ENCODE measurements at regions not wholly inside any gene's neighbourhood (a gene's known extent, or its start where the extent isn't known, plus 50 kb on each side); places are given as distances from the start of the nearest gene placed in this dataset.

DNA sequence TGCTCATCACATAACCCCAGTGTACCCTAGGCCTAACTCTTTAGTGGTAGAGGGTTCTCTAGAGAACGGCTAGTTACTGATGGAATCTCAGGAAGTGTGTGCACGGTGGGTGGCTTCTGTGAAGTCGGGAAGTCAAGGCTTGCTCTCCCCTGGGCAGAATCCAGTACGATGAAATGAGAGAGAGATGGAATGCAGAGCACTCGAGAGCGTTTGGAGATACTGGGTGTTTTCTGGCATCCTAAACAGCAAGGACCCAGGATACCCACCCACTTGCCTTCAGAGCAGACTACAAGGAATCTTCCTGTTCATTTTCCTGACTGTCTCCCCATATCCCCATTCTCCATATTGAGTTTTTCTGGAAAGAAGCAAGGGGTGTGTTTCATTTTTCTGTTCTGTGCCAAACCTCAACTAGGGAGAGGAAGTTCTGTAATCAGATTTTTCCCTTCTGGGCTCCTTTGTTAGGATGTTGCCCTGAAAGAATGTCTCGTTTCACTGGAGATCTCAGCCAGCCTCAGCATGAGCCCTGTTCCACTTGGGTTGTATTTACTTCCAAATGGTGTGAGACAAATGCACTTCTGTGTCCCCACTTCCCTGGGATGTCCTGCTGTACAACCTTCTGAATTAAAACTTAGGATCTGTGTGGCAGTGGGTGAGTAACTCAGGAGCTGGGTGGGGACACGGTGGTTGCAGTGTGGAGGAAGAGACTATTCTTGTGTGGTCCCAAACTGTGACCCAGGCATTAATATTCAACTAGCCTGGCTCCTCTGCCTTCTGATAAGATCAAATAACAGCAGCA is 108.9 kb upstream of the SPRY4 start:
- DNase-seq (ENCODE audit: low read depth): no peak

DNA sequence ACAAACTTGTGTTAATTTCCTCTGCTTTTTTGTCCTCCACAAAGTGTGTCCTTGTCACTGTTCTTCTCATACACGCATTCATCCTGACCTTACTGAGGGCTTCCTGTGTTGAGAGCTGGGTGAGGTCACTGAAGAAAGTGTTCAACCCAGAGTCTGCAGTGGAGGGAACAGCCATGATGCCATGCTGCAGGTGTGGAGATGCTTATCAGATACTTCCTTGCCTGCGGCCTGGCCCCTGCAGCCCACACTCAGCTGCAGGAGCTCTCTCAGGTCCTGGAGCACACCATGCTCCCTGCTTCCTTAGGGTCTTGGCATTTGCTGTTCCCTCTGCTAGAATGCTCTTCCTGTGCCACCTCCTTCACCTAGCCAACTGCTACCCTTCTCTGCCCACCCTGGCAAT is 108.1 kb upstream of the SPRY4 start:
- peak; percentile 14 for DNase-seq (ENCODE audit: low read depth)

DNA sequence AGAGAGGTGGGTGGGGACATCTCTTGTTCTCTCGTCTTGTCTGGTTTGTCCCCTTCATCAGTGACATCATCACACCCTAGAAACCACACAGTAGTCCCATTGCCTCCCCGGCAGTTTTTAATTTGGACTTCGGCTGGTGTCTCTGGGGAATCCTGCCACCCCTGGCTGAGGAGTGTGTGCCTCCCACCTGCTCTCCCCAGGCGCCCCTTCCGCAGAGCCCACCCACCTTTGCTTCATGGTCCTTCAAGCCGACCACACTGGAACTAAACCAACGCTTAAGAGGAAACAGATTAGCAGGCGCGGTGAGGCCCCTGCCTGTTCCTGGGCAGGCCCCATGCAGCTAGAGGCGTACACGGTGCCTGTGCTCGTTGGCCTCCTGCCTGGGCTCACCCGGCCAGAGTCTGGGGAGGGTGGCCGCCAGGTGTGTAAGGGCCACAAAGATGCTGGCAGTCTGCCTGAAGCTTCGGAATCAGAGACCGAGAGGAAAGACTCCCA is 107.6 kb upstream of the SPRY4 start:
- no peak for DNase-seq (ENCODE audit: low read depth)

DNA sequence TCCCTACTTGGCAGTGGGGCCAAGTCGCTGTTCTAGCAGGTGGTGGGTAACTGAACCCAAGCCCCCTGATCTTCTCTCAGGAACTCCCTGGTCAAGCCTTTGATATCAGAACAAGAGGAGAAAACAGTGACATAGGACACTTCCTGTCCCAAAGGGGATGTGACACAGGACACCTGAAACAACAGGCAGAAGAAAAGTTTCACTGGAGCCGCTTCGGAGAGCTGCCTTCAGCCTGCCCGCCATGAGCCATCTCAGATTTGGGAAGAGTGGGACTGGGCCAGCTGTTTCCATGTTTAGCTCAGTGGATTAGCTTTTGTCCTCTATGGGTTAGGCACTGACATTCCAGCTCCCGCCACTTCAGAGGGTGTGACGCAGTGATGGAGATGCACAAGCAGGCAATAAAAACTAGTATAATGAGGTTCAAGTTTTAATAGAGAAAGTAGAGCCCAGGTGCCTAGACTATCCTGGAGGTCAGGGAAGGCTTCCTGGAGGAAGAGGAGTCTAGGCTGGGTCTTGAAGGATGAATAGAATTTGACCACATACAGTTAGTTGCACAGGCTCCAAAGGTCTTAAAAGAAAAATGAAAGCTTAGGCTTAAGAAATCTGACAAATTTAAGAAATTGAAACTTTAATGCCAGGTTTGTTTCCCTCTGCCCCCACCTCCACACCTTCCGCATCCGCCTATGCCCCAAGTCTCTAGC is 104.1 kb upstream of the SPRY4 start:
- DNase-seq (ENCODE audit: low read depth): no peak

DNA sequence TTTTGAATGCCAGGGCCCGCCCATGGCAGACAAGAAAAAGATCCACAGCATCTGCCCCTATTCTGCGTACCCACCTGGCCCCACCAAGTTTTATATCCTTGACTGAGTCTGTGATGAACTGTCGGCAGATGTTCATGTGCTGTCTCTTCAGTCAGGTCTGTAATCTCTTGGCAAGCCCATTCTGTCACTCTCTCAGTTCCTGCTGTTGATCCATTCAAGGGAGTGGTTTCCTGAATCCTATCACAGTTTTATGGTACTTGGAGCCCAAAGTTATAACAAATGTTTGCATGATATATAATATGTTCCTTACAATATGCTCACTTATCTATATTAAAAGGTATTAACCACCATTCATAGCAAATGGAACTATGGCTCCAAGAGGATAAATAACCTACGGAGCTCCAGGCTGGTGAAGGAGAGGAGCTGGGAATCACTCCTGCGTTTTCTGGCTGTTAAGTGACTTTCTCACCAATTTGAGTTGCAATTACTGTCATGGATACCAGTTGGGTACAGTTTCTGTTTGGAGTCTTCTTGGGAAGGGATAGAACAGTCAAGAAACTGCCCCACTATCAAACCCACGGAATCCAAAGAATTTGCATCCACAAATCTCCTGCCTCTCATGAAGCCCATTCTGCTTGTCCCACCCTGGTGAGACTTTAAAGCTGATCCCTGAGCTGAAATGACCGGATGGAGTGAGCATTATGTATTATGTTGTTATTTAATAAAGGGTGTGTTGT is 103.4 kb upstream of the SPRY4 start:
- no peak for DNase-seq (ENCODE audit: low read depth)

DNA sequence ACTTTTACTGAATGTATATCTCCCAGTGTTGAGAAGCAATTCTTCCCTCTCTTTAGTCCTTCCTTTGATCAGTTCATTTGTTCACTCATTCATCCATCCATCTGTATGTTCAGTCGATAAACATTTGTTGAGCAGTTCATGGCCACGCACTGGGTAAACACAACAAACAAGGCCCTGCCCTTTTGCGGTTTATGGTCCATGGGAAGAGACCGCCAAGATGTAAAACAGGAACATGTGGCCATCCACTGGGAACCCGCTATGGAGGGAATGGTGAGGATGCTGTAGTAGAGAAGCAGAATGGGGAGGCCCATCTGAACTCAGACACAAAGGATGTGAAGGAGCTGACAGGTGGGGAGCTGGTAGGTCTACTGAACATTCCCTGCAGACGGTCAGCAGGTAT is 102.7 kb upstream of the SPRY4 start:
- no peak for DNase-seq (ENCODE audit: low read depth)

DNA sequence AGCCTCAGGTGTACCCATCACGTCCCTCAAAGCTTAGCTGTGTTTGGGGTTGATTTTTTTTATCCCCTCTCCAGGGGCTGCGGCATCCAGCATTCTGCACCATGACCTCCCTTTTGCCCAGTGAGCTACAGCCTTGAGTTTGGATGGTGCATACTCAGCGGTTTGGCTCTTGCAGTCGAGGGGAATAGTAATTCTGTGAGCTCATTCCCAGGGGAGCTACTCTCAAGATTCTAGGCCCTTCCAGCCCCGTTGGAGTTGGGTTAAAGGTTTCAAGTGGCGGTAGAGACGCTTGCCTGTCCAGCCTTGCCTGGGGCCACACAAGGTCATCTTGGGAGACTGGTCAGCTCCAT is 102.2 kb upstream of the SPRY4 start:
- no peak for DNase-seq (ENCODE audit: low read depth)

DNA sequence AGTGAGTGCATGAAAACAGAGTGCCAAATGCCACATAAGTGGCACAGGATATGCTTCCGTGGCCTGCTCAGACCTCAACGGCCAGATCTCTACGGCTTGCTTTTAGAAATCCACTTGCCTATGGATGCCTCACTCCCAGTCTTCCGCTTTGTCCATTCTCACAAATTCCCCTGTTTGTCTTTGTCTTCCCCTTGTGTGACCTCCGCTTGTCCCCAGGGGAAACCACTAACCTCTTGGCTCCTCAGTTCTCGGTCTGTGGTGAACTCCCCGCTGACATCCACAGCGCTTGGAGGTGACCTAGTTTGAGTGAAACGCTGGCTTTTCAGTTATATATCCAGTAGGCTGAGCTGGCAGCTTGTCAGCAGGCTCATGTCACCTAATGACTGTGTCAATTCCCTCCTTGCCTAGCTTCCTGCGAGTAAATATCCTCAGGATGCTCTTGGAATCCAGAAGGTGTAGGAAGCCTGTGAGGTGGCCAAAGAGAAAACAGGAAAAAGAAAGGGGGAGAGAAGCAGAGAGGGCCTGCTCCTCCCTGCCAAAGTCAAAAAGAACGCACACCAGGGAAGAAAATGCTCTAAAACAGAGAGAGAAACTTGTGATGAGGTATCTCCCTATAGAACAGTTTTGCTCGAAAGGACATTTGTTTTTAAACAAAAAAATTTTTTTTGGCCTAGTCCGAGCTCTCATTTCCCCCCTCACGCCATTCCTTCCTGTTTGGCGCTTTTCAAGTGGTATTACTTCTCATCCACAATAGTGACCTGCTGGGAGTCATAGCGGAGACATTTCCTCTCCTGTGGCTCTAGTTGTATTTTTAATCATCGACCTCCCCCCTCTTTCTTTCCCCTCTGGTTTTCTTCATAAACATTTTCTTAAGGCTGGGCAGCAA is 101.6 kb upstream of the SPRY4 start:
- DNase-seq (ENCODE audit: low read depth): no peak

DNA sequence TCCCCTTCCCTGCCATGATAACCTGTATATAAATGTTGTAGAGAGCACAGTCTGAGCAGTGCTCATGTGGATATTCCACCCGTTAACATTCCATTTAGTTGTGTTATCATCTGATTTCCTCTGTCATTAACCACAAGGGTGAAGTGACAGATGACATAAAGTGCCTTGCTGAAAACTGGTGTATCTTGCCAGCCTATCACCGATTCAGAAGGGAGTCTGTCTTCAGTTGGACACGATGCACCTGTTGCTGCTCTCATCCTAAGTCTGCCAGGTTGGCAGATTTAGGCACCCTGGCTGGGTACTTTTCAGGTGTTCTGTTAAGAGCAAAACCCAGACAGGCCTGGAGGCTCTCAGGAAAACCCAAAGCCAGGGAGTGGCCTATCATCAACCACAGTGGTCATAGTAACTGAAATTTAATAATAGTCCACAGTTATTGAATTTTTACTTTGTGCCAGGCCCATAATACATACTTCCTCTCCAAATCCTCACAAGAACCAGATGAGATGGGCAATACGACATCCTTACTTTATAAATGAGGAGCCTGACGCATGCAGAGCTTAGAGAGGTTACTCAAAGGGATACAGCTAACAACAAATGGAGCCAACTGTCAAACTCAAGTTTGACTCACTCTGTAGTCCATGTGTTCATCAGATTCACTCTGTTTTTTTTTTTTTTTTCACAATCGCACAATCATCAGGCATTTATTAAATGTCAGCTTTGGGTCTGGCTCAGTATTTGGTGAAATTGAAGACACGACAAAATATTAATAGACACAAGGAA is 100.7 kb upstream of the SPRY4 start:
- DNase-seq (ENCODE audit: low read depth): no peak

DNA sequence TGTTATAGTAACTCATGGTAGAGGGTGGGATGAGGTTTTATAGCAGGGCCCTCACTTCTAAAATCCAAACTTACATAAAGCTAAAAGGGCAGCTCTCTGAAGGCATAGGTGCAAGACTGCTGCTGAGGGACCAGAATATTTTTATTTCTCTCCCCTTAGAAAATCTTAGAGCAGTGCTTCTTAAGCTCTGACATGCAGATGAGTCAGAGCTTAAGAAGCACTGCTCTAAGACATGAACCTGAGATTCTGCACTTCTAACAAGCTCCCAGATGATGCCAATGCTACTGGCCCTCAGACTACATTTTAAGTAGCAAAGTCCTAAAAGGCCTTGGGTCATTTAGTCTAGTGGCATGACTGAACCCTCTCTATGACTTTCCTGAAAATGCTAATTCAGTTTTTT is 97.6 kb upstream of the SPRY4 start:
- no peak for DNase-seq (ENCODE audit: low read depth)

DNA sequence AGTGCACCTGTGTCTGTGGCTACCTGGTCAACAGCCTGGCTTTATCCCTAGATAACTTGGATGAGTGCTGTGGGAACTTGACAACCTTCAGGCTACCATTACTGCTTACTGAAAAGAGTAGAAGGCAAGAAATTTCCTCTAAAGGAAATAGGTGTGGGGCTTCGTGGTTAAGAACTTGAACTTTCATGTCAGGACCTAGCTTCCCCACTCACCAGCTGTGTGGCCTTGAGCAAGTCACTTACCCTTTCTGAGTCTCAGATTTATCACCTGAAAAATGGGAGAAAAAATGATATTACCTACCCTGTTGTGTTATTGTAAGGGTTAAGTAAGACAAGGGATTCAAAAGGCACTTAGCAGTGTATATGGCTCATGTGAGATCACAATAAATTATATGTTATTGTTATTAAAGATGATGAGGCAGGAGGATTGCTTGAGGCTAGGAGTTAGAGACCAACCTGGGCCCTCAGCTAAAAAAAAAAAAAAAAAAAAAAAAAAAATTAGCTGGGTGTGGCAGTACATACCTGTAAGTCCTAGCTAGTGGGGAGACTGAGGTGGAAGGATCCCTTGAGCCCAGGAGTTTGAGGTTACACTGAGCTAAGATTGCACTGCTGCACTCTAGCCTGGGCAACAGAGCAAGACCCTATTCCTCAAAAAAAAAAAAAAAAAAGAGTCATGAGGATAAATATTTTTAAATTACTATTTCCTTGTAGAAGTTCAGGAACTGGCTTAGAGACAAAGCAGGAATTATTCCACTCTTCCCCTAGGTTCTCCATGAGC is 97.0 kb upstream of the SPRY4 start:
- no peak for DNase-seq (ENCODE audit: low read depth)

DNA sequence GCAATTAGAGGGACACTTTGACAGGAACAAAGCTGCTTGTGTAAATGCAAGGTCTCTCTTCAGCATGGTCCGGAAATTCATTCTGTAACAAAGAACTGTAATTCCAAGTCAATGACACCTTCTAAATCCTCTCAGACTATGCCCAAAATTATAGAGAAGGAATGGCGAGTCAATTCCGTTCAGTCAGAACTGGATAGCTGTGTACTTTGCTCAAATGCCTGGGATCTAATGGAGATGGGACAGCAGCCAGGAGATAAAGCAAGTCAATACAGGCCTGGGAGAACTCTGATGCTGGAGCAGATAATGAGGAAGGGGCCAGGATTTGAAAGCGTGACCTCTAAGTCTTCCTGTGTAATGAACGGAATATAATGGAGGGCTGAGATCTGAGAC is 96.4 kb upstream of the SPRY4 start:
- DNase-seq (ENCODE audit: low read depth): no peak

DNA sequence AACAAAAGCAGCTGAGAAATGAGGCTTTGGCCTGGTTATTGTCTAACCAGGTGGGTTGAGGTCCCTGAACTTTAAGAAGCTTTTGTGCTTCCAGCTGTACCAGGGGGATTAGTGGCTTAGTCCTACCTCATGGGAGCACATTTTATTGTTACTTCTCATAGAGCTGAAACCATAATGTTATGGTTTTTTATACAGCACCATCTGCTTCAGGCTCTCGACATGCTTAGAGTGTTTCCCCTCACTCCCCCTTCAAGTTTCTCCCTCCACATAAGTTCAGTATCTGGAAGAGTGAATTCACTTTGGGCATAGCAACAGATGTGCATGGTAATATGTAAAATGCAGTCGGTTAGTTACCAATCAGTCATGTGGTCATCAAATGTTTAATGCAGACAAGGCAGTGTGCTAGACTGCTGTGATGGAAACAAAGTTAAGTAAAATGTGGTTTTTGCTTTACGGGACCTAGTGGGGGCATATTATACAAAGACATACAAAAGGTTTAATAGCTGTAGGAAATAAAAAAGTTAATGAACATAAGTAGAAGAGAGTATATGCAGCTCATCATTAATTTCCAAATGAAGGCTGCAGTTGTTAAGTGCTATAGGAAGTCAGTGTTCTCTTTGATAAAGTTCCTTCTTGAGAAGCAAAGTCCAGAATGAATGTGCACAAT is 95.9 kb upstream of the SPRY4 start:
- no peak for DNase-seq (ENCODE audit: low read depth)

DNA sequence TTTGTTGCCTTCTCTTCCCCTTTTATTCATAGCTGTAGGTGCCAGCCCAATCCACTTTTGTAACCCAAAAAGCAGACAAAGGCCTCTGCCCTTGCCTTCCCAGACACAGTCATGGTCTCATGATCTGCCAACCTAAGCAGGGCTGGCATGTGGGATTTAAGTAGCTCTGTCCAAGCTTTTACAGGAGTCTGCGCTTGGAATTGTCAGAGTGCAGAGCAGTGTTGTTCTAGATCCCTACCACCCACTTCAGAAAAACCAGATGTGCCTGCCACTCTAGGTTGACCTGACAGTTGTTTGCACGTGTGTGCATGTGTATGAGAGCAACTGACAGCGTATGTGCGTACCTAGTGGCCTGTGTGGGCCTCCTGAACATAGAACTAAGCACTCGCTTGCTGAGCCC is 87.8 kb upstream of the SPRY4 start:
- no peak for DNase-seq (ENCODE audit: low read depth)

DNA sequence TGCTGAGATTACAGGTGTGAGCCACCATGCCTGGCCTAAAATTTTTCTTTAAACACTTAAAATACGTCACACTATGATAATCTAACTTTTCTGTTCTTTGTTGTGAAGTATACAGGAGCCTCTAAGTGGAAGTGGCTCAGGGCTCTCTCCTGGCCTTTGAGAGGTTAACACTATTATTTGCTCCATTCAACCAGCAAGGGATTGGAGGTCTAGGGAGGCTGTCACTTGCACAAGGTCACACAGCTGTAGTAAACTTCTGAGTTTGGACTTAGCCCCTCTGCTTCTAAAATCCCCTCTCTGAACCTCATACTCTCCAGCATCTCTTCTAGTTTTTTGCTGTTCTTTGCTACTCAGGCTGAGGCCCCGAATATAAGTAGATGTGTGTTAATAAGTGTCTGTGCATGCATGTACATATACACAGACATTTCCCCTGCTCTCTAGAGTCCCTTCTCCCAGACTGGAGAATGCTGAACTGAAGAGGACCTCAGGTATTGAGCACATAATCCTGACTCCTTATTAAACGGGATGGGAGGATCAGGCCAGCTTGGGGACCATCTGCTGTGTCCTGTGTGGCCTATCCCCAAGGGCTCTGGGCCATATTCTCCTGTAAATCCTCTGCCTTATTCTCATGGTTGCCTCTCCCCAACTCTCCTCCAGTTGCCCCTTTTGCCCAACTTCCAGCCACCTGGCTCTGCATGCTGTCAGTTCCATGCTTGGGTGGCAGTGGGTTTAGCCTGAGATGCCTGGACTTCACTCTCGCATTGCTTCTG is 87.0 kb upstream of the SPRY4 start:
- DNase-seq (ENCODE audit: low read depth): no peak

DNA sequence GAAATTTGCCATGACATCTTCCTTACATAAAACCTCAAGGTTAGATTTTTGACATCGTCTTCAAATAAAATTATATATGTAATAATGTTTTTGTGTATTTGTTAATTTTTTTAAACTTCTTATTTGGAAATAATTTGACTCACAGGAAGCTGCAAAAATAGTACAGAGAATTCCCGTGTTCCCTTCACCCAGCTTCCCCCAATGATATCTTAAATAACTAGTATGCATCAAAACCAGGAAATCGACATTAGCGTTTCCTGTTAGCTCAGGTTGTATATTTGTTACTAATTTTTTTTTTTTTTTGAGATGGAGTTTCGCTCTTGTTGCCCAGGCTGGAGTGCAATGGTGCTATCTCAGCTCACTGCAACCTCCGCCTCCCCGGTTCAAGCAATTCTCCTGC is 86.3 kb upstream of the SPRY4 start:
- no peak for DNase-seq (ENCODE audit: low read depth)

DNA sequence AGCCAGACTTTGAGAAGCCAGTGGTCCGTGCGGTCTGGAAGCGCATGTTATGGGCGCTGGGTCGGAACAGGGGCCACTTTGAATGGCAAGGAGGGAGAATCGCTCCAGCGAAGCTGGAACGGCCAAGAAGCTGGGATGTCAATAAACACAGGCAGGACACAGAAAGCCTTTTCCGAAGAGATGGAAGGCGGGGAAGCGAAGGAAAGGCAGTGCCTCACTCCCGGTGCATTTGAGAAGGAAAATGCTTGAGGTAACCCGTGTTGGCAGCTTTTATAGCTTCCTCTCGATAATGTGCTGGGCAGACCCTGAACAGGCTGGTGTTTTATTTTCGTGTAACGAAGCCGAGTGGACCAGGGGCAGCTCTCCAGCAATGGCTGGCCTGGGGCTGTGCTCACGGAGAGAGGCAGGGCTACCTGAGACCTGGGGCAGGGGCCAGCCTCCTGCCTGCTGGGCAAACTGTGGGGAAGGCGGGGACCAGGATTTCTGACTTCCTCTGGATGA is 84.2 kb upstream of the SPRY4 start:
- no peak for DNase-seq (ENCODE audit: low read depth)

DNA sequence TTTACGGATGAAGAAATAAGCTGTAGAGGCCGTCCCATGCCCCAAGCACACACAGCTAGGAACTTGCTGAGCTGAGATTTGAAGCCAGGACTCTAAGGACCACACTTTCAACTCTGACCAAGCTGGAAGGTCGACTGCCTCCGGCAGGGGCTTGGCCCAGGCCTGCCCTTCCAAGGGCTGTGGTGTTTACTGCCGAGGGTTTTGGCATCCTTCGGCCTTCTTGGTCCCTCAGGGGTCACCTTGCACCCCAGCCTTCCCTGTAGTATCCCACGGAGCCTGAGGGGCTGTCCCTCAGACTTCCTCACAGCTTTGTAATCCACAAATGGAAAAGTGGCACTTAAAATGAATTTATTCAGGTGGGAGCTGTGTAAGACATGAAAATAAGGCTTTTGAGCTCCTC is 83.7 kb upstream of the SPRY4 start:
- no peak for DNase-seq (ENCODE audit: low read depth)

DNA sequence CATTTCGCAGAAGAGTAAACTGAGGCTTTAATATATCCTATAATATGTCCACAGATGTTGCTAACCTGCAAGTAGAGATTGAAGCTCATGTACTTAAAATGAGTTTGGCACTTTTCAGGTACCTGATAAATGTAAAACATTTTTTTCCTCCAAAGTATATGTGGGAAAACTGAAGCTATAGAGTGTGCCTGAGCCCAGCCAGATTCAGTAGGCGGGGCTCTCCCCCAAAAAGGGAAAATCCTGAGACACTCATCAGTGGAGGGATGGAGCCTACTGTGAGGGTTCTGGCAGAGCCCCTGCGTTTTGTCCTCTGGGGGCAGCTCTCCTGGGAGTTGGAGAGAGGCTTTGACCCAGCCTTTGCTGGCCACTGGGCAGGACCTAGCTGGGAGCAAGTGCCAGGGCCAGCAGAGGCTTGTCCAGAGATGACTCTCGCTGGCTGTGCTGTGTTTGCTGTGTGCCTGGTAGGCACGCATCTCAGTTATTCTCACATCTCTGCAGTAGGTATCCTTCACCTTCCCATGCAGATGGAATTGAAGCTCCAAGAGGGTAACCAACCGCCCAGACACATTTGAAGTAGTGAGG is 81.1 kb upstream of the SPRY4 start:
- DNase-seq (ENCODE audit: low read depth): no peak
